ENCODE measurements at regions not wholly inside any gene's neighbourhood (a gene's known extent, or its start where the extent isn't known, plus 50 kb on each side); places are given as distances from the start of the nearest gene placed in this dataset.

GRCh38 chr4:16995451-16995850 lies 97.0 kb upstream of the LDB2 start:
- Histone ChIP-seq H3K36me3 (no peaks in the 10 kb centered on the region), H3K27me3 (no peaks in the 10 kb centered on the region), H3K4me3 (no peak overlapping the region), H3K27ac (no peak overlapping the region), H3K4me1 (no peaks in the 10 kb centered on the region), H3K9me3 (no peaks in the 10 kb centered on the region)
- ATAC-seq, result no peak
- no peak for TF ChIP-seq CTCF (IDR thresholded peaks at IDR 0.05)
- intact Hi-C loops (cut with DNase I), result no loop called here
- DNase-seq, result no peak

DNA sequence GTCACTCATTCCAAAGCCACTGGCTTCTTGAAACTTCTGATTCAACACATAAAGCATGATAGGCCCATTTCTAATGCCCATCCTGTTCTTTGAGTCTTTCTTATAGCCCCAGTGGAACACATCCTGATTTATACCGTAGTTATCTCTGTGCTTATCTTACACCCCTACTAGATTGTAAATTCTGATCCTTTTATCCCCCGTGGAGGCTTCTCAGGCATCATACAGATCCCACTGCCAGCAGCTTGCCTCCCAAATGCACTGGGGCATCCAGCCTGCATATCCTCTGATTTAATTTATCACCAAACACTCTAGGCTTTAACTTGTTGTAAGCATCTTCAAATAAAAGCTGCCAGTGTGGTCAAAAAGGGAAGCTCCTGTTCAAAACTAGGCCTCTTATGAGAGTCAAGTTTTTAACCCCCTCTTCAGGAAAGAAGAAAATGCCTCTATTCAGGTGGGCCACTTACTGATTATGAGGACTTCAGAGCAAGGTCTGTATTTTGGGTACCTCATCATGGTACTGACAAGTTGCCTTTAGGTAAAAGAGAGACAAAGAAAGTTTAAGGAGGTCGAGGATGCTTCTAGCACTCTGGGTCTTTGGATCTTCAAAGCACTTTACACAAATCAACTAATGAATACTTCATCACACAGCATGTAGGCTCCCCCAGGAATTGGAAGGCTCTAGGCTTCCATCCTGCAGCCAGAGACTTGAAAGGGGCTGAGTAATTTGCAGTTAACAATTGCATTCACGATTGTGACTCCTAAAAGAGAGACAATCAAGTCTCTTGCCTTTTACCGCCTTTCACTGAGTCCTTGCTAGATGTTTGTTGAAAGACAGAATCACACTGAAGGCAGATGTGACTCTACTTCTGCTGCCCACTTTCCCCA lies 95.8 kb upstream of the LDB2 start:
- no peak overlapping the region for H3K4me3 ChIP-seq
- no peaks in the 10 kb centered on the region for H3K27me3 ChIP-seq
- no peaks in the 10 kb centered on the region for H3K9me3 ChIP-seq
- TF ChIP-seq CTCF (IDR thresholded peaks at IDR 0.05), result no peak
- no peak overlapping the region for H3K27ac ChIP-seq
- H3K4me1 ChIP-seq, result no peaks in the 10 kb centered on the region
- ATAC-seq (no peak), DNase-seq (no peak)
- intact Hi-C loops (cut with DNase I), result no loop called here
- no peaks in the 10 kb centered on the region for H3K36me3 ChIP-seq

DNA sequence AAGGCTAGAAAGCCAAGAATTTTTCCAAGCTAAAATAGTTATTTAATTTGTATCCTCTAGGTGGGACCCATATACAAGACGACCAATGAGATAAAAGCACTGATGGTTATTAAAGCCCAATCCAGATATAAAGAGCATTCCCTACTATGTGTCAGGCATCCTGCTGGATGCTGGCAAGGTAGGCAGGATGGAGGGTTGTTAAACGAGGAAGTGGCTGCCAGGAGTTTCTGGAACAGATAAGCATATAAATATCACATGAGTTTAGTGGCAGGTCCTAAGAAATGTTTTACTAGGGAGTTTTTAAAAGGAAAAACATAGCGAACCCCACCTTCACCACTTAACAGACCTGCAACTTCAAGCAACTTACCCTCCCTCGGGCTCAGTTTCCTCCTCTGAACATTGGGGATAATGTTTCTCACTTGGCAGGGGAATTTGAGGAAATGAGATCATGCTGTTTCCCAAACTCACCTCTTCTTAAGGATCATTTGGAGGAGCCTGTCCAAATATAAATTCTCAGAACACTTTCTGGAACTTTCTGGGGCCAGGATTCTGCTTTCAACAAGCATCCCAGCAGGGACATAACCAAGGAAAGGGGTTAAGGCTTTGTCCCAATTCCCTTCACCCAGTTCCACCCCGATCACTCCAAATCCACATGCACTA lies 94.3 kb upstream of the LDB2 start:
- no peak for TF ChIP-seq CTCF (IDR thresholded peaks at IDR 0.05)
- no peaks in the 10 kb centered on the region for H3K4me1 ChIP-seq
- no peaks in the 10 kb centered on the region for H3K27me3 ChIP-seq
- ATAC-seq, result no peak
- H3K36me3 ChIP-seq, result no peaks in the 10 kb centered on the region
- intact Hi-C loops (cut with DNase I), result no loop called here
- H3K9me3 ChIP-seq, result no peaks in the 10 kb centered on the region
- H3K4me3 ChIP-seq, result no peak overlapping the region
- no peak for DNase-seq
- H3K27ac ChIP-seq, result no peak overlapping the region

GRCh38 chr4:16991450-16991849 lies 93.0 kb upstream of the LDB2 start:
- intact Hi-C loops (cut with DNase I), result no loop called here
- Histone ChIP-seq H3K27me3 (no peaks in the 10 kb centered on the region), H3K9me3 (no peaks in the 10 kb centered on the region), H3K4me1 (no peaks in the 10 kb centered on the region), H3K4me3 (no peak overlapping the region), H3K36me3 (no peaks in the 10 kb centered on the region), H3K27ac (no peak overlapping the region)
- ATAC-seq (no peak), DNase-seq (no peak)
- no peak for TF ChIP-seq CTCF (IDR thresholded peaks at IDR 0.05)

DNA sequence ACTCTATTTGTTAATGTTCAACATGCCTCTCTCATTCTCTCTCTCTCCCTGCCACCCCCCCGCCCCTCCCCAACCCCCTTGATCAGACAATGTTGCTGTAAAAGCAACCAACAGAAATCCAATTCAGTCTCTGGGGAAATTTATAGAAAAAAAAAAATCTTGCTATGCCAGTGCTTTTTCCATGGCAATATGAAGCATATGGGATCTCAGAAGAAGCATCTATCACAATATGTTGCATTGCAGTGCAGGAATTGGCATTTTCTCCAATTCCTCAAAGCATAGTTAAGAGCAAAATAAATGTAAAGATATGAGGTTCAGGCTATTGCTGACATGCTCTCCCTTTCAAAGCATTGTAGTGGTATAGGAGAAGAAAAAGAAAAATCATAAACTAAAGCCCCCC lies 90.9 kb upstream of the LDB2 start:
- no peak for TF ChIP-seq CTCF (IDR thresholded peaks at IDR 0.05)
- H3K27me3 ChIP-seq, result no peaks in the 10 kb centered on the region
- no peak overlapping the region for H3K27ac ChIP-seq
- no peaks in the 10 kb centered on the region for H3K36me3 ChIP-seq
- H3K4me3 ChIP-seq, result no peak overlapping the region
- ATAC-seq, result no peak
- H3K9me3 ChIP-seq, result peaks cover 0 to 4% of the 10 kb centered on the region in 2 donors
- no peak for DNase-seq
- H3K4me1 ChIP-seq, result no peaks in the 10 kb centered on the region
- intact Hi-C loops (cut with DNase I), result no loop called here
